ENCODE measurements at regions not wholly inside any gene's neighbourhood (a gene's known extent, or its start where the extent isn't known, plus 50 kb on each side); places are given as distances from the start of the nearest gene placed in this dataset.

DNA sequence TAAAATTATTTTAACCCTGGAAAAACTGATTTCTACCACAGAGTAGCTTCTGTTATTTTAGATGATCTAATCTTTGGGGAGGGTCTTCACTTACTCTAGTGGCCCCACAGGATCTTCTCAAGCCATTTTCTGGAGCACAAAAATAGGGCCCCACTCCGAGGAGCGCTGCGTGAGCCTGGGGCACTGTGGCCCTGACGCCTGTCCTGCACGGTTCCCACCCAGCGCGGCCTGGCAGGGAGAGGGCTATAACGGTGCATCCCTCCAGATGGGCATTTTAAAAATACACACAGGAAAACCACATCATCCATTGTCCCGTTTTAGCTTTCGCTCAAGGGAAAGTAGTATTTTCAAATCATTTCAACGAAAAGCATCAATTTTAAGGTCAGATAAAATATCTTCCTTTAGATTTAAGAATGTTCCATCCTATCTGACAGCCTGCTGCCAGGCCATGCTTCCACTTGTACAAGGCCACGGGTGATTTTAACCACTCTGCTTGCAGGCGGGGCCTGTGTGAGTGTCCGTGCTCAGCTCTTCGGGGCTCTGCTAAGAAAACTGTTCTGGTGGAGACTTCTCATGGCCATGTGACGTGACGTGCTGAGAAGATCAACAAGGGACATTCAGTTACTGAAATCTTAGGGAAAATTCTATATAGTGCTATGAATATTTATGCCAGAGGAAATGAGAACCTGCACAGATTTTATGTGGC is 683.8 kb upstream of the SGCG start:
- no peaks in the 10 kb centered on the region for H3K4me1 ChIP-seq (ENCODE audit: insufficient read depth, poor library complexity, severe bottlenecking)
- ATAC-seq (ENCODE audit: low read depth) = no peak

GRCh38 chr13:22497991-22498780 is 682.6 kb upstream of the SGCG start:
- Histone ChIP-seq H3K9me3 (ENCODE audit: severe bottlenecking) (no peaks in the 10 kb centered on the region), H3K27me3 (ENCODE audit: insufficient read depth, poor library complexity, severe bottlenecking) (peaks cover 26% of the 10 kb centered on the region), H3K4me1 (ENCODE audit: insufficient read depth, poor library complexity, severe bottlenecking) (no peaks in the 10 kb centered on the region), H3K36me3 (ENCODE audit: low read depth) (no peaks in the 10 kb centered on the region), H3K27ac (ENCODE audit: poor library complexity, severe bottlenecking) (no peak overlapping the region), H3K4me3 (ENCODE audit: severe bottlenecking) (no peak overlapping the region)
- no peak for DNase-seq (ENCODE audit: low spot score)
- no peak for ATAC-seq (ENCODE audit: low read depth)
- no peak for TF ChIP-seq CTCF (IDR thresholded peaks at IDR 0.05; ENCODE audit: poor library complexity, severe bottlenecking)

More for the DNA sequence above, 683.8 kb upstream of the SGCG start:
- TF ChIP-seq CTCF (IDR thresholded peaks at IDR 0.05; ENCODE audit: poor library complexity, severe bottlenecking) = no peak
- H3K27ac ChIP-seq (ENCODE audit: poor library complexity, severe bottlenecking) = no peak overlapping the region
- H3K9me3 ChIP-seq (ENCODE audit: severe bottlenecking) = no peaks in the 10 kb centered on the region
- H3K36me3 ChIP-seq (ENCODE audit: low read depth) = no peaks in the 10 kb centered on the region
- peaks cover 26% of the 10 kb centered on the region for H3K27me3 ChIP-seq (ENCODE audit: insufficient read depth, poor library complexity, severe bottlenecking)
- no peak overlapping the region for H3K4me3 ChIP-seq (ENCODE audit: severe bottlenecking)
- DNase-seq (ENCODE audit: low spot score) = no peak

- DNase-seq (ENCODE audit: low spot score) (no peak), ATAC-seq (ENCODE audit: low read depth) (no peak)
- Histone ChIP-seq H3K4me1 (ENCODE audit: insufficient read depth, poor library complexity, severe bottlenecking) (no peaks in the 10 kb centered on the region), H3K27me3 (ENCODE audit: insufficient read depth, poor library complexity, severe bottlenecking) (peaks cover 27% of the 10 kb centered on the region), H3K4me3 (ENCODE audit: severe bottlenecking) (no peak overlapping the region), H3K9me3 (ENCODE audit: severe bottlenecking) (no peaks in the 10 kb centered on the region), H3K27ac (ENCODE audit: poor library complexity, severe bottlenecking) (no peak overlapping the region), H3K36me3 (ENCODE audit: low read depth) (no peaks in the 10 kb centered on the region)
- no peak for TF ChIP-seq CTCF (IDR thresholded peaks at IDR 0.05; ENCODE audit: poor library complexity, severe bottlenecking)
These were observed 680.9 kb upstream of the SGCG start for GRCh38 chr13:22499919-22500318.

GRCh38 chr13:22505489-22505888 is 675.3 kb upstream of the SGCG start:
- TF ChIP-seq CTCF (IDR thresholded peaks at IDR 0.05; ENCODE audit: poor library complexity, severe bottlenecking) = no peak
- Histone ChIP-seq H3K9me3 (ENCODE audit: severe bottlenecking) (no peaks in the 10 kb centered on the region), H3K4me1 (ENCODE audit: insufficient read depth, poor library complexity, severe bottlenecking) (no peaks in the 10 kb centered on the region), H3K4me3 (ENCODE audit: severe bottlenecking) (no peak overlapping the region), H3K27ac (ENCODE audit: poor library complexity, severe bottlenecking) (no peak overlapping the region), H3K36me3 (ENCODE audit: low read depth) (no peaks in the 10 kb centered on the region), H3K27me3 (ENCODE audit: insufficient read depth, poor library complexity, severe bottlenecking) (peaks cover 14% of the 10 kb centered on the region)
- DNase-seq (ENCODE audit: low spot score) = no peak
- ATAC-seq (ENCODE audit: low read depth) = no peak
